ENCODE measurements at regions not wholly inside any gene's neighbourhood (a gene's known extent, or its start where the extent isn't known, plus 50 kb on each side); places are given as distances from the start of the nearest gene placed in this dataset.
"Not testable (repeated sequence)": the region's sequence is repeated elsewhere in the genome, so short reads cannot be mapped to it uniquely, and the experiment has no call there.

DNA sequence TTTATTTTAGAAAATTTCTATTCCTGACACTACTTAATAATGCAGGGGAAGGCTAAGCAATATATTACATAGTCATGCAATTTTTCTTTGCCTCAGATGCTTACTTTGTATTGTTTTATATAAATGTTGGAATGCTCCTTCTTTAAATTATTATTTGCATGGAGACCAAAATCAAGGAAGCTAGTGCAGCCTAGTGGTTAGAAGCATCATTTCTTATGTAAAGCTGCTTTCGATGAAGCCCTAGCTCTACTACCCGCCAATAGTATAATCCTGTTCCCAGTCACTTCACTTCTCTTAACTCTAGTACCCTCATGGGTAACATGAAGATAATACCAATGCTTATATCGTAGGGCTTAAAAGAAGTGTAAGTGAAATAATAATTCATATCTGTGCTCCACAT is 198.9 kb downstream of the LRATD1 start:
- DNase-seq = no peak

DNA sequence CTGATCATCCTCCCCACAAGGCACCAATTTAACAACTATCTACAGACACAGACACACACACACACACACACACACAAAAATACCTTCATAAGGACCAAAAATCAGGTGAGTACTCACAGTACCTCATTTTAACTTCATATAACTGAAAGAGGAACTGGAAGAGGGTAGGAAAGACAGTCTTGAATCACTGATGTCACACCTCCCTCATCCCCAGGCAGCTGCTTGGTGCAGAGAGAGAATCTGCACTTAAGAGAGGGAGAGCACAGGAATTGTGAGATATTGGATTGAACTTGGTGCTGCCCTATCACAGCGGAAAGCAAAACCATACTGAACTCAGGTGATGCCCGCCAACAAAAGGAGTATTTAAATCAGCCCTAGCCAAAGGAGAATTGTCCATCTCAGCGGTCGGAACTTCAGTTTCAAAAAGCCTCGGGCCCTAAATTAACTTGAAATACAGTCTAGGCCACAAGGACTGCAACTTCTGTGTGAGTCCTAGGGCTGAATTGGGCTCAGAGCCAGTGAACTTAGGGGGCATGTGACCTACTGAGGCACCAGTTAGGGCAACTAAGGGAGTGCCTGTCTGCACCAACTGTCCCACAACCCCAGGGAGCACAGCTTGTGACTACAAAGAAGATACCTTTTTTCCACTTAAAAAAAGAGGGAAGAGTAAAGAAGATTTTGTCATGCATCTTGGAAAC is 211.1 kb downstream of the LRATD1 start:
- DNase-seq = no peak

DNA sequence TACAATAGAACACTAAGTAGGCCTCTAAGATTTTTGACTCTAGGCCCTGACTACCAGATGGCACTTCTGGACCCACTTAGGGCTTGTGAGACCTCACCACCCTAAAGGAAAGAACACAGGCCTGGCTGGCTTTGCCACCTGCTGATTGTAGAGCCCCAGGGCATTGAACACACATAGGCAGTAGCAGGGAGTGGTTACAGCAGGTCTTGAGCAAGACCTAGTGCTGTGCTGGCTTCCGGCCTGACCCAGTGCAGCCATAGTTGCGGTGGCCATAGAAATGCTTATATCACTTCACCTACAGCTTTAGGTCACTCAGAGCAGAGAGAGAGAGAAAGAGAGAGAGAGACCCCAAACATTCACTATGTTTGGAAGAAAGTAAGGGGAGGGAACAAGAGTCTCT is 223.2 kb downstream of the LRATD1 start:
- DNase-seq = no peak

DNA sequence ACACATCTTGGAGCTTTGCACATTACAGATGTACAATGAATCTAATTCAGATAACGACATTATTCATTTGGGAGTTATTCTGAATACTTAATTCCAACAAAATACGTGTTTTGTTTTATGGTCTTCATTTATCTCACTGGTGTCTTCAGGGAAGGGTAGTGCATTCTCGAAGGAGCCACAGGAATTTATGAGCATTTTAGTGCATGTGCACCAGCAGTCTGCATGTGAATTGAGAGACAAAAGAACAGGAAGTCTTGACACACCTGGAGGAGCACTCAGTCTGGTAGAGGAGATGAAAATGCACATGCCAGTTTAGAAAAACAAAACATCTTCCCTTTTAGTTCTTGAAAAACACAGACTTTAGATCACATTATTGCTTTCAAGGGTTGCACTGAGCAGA is 228.7 kb downstream of the LRATD1 start:
- no peak for DNase-seq

DNA sequence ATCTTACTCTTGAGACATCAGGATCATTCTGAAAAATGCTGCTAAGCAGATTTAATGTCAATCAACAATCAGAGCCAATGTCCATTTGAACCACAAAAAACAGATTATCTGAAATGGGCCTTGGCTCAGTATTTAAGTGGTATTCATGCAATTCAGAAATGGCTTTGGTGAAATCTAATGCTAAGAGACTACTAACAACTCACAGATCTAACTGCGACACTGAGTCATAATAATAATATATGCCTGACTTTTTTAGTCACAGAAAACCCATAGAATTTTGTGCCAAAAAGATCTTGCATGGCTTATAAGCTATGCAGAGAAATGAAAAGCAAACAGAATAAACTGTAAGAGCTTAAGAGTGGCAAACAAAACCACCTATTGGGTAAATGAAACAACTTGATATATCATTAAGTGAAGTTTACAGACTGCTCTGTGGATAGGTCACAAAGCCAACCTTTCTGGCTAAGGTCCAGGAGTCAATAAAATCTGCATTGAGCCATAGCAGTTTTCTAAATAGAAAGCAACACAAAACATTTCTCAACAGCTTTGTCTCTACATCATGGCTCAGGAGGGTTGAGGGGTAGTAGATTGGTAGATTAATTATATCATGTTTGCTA is 234.3 kb downstream of the LRATD1 start:
- no peak for DNase-seq

DNA sequence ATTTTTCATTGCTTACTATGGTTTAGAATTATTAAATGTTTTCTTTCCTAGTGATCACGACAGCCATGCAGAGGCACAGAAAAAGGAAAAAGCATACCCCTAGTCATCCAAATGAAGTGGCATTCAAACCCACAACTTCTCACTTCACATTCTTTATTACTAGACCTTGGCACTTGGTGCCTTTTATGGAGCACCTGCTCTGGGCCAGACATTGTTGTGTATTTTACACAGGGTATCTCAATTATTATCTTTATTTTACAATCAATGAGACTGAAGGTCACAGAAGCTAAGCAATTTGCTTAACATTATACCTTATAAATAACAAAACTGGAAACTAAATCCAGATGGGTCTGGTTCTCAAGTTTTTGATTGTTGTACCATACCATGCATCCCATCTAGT is 235.3 kb downstream of the LRATD1 start:
- DNase-seq = no peak

DNA sequence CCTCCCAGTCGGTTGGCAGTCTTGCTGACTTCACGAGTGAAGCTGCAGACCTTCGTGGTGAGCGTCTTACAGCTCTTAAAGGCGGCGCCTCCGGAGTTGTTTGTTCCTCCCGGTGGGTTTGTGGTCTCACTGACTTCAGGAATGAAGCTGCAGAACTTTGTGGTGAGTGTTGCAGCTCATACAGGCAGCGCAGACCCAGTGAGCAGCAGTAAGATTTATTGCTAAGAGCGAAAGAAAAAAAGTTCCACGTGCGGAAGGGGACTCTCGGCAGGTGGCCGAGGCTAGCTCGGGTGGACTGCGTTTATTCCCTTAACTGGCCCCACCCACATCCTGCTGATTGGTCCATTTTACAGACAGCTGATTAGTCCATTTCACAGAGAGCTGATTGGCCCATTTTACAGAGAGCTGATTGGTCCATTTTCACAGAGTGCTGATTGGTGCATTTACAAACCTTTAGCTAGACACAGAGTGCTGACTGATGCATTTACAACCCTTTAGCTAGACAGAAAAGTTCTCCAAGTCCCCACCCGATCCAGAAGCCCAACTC is 240.3 kb downstream of the LRATD1 start:
- no peak for DNase-seq

DNA sequence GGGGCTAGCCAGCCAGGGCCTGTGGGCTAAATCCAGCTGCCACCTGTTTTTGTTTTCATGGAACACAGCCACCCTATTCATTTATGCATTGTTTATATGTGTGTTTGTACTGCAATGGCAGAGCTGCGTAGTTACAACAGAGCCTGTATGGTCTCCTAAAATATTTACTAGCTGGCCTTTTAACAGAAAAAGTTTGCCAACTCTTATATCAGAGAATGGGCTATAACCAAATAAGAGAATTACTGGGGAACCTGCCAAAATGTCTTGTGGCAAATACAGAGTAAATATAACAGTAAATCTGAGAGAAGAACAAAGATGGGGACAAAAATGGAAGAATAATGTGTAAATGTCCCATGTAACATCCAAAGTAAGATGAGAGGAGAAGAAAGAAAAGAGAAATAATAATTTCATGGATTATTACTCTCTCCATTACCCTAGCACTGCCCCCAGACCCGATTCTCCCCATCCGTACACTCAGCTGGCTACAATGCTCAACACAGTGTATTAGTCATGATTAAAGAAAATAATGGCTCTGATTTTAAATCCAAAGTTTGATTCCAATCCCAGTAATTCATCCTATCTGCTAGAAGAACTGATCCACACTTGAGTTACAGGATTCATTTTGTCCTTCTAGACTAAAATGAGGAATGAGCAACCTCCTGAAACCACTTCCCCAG is 249.3 kb downstream of the LRATD1 start:
- DNase-seq = no peak

DNA sequence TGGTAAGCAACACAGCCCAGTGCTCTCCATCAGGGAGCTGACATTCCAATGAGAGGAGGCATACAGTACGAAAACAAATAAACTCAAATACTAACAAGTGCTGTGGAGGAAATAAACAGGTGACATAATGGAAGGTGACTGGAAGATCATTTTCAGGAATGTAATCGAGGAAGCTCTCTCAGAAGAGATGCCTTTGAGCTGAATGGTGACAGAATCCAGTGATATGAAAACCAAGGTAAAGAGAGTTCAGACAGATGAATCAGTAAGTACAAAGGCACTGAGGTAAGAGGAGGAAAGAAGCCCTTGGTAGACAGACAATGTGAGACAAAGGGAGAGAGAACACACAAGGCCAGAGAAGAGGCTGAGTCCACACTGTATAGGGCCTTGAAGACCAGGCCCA is 252.1 kb downstream of the LRATD1 start:
- no peak for DNase-seq

DNA sequence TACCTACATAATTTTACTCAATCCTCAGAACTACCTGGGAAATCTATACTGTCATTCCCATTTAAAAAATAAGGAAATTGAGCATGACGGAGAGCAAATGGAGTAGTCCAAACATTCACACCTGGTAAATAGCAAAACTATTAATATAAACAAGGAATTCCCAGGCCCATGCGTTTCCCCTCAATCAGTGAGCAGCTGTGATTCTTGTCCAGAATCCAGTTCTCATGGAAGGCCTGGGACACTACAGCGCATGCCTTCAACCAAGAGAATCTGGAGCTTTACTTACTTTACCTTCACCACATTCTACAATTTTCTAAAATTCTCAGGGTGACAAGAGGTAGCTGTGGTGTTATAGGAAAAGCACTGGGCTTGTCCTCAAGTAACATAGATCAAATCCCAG is 259.0 kb downstream of the LRATD1 start:
- DNase-seq = no peak

DNA sequence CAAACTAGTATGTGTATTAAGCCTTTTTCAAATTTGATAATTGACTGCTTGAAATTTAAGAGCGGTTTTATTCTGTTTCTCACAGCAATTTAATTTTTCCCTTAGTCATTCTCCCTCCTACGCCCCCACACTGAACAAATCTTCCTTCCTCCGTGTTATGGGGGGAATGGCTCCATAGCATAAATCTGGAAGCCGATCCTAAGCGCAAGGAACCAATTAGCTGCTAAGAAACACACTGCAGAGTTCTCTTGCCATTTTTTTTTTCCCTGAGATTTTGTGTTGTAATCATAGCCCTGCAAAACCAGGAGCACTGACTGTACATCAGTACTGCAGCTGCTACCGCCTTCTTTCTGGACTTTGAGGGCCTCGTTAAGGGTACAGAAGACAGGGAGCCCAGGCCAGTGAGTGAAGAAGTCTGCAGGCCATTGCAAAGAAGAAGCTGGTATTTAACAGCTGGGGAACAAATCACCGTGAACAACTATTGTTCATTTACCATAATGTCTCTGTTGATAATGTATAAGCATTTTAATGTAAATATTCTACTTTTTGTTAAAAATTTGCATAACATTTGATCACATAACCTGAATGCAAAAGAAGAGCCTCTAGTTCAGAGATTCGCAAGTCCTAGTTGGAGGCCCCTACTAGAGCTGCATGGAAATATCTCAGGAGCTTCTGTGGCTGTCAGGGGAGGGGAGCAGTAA is 264.0 kb downstream of the LRATD1 start:
- DNase-seq = no peak

DNA sequence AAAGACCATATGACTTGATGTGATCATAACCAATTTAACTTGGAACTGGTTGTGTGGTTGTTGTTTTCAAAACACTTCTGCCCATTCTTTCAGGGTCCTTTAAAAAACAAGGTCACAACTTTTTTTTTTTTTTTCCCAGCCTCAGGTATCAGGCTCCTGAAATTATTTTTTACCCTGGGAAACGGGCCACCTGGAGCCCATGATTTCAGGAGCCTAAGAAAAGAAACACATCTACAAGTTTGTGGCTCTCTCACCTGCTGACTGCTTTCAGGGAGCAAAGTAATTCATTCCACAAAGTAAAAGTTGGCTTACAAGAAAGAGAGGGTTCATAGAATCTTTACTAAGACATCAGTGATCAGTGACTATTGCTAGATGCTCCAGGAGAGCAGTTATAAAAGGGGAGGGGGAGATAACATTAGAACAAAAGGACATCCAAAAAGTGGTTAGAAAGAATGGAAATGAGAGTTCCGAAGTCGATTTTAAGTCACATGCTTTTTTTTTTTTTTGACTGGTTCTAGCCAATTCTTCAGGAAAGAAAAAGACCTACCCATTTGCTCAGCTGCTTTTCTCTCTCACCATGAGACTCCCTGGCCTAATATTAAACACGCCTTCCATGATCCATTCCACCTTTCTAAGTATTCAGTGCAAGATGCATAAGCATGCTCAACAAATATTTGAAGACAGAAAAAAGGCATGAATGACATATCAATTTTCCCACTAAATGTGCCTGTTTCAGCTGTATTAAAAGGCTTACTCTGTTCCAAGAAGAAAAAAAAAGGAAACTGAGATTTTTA is 267.3 kb downstream of the LRATD1 start:
- DNase-seq = no peak

DNA sequence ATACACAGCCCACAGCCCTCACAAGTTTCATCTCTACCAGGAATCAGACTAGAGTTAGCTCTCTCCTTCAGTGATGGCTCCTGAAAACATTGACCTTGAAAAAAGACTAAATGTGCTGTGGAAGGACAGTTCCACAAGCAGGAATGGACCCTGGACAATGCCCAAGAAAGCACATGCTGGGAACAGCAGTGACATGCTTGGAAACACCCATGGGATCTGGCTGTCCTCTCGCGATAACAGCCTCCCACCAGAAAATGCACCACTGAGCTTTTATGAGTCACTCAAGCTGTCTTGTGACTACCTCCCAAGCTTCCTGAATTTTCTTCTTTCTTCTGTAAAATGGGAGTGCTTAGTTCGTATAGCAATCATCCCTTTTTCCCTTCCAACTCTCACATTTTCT is 269.2 kb downstream of the LRATD1 start:
- no peak for DNase-seq

DNA sequence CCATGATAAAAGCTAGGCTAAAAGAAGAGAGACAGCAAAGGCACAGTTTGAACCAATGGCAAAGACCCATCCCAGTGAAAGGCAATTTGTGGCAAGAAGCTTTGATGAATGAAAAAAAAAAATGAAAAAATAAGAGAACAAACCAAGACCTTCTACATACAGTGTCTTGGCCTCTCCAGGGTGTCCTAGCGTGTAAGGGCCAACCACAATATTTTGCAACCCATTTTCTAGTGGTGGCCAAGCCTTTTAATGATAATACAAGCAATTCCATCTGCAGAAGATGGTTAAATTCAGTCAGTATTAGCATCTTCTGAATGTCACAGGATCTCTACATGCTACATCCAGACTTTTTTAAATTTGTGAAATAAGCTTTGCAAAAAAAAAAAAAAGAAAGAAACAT is 270.4 kb downstream of the LRATD1 start:
- no peak for DNase-seq

DNA sequence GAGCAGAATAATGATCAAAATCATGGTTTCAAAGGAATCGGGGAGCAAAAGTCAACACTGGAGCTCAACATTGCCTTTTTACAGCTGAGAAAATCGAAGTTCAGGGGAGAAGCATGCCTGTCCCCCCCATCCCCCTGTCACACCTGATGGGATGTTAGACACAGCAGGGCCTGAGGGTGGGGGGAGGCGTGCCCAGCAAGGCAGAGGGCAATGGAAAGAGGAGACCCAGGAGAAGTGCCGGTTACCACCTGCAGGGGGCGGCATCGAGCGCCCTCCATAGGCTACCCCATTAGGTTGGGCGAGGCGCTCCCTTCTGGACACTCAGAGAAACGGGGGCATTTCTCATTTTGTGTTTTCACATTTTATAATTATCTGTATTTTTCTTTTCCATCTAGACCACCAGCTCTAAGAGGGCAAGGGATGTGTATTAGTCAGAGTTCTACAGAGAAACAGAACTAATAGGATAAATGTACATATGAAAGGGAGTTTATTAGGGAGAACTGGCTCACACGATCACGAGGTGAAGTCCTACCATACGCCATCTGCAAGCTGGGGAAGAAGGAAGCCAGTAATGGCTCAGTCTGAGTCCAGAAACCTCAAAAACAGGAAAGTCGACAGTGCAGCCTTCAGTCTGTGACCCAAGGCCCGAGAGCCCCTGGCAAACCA is 271.3 kb downstream of the LRATD1 start:
- peak; percentile 79 for DNase-seq

DNA sequence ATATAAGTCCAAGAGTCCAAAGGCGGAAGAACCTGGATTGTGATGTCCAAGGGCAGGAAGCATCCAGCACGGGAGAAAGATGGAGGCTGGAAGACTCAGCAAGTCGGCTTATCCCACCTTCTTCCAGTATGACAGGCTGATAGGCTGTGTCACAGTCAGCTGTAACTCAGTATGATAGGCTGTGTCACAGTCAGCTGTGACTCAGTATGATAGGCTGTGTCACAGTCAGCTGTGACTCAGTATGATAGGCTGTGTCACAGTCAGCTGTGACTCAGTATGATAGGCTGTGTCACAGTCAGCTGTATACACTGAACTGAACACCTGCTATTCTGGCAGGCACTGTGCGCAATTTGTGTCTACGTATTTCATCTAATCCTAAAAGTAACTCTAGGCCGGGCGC is 271.9 kb downstream of the LRATD1 start:
- DNase-seq = not testable (repeated sequence)

DNA sequence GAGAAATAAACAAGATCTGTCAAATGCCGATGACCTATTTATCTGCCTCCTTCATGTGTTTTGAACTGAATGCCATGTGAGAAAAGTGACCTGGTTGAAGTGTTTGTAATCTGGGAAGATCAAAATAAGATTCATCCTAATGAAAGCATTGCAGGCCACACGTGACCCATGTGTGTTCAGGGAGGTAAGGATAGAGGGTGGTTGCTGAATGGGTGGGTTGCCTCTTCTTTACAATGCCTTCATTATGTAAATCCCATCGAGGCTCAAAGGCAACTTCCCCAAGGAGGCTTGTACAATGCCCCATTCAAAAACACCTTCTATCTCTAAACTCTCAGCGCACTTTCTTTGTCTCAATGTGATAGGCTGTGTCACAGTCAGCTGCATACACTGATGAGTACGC is 273.1 kb downstream of the LRATD1 start:
- no peak for DNase-seq

DNA sequence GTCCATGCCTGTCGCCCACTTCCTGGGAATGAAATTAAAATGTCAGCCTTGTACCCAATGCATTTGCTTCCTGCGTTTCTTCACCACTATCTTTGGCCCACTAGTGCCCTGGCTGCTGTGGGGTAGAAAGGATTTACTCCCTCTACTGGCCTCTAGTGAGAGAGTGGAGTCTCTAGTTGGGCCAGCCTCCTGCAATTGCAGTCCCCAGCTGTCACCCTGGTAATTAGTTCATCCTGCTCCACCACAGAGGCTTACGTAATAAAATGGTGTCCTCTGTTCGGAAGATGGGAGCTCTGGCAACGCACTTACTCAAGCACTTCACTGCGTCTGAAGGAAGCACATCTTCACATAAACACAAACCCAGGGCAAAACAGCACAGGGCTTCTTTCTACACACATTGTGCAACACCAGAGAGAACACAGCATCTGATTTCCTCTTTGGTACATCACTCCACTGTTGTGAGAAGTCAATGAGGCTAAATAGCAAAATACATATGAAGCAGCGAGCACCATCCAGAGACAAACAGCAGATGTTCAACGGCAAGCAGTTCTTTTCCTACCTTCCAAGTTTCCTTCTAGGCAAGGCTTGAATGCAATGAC is 274.6 kb downstream of the LRATD1 start:
- DNase-seq = peak; percentile 97

DNA sequence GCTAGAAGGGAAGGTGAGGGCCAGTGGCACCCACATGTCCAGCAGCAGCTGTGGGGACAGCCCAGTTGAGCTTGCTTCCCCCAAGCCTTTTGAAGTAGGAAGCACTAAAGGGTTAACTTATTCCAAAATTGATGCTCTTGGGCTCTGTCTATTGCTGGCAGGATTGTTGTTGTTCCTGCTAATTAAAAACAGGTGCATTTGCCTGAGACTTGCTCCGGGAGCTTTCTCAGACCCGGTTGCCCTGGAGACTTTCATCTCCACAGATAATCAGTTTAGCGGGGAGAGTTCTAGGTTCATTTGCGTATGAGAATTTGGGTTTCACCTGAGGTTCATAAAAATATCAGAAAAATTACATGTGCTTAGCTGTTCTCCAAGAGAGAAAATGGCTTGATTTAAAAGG is 277.3 kb downstream of the LRATD1 start:
- peak; percentile 69 for DNase-seq

DNA sequence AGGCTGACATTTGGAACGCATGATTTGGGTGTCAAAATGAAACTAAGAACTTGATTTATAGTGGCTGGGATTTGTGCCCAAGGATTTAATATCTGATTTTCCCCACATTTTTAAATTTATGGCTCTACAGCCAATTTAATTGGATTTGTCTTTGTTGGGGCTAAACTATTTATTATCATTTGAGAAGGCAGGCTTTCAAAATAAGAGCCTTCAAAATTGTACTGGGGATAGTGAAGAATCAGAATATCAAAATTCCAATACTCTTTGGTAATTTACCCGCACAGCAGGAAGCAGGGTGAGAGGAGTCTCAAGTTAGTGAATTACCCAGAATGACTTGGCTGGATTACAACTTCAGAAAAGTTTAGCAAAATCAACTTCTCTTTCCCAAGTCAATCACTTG is 278.1 kb downstream of the LRATD1 start:
- peak; percentile 93 for DNase-seq

DNA sequence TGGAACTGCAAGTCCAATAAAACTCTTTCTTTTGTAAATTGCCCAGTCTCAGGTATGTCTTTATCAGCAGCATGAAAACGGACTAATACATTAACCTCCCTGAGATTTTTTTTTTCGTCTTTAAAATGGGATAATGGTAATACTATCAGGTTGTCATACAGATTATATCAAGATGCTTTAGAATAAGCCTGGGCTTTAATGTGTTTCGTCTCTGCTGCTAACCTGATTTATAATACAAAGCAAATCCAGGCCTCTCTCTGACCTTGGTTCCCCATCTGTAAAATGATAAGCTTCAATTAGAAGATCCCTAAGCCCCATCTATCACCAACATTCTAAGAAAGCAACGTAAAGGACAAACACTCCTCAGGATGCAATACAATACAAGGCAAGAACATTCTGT is 283.5 kb downstream of the LRATD1 start:
- no peak for DNase-seq
